Osteoblast (primary cell): ENCODE measurements at regions not wholly inside any gene's neighbourhood (a gene's known extent, or its start where the extent isn't known, plus 50 kb on each side); places are given as distances from the start of the nearest gene placed in this dataset.

Source experiments
- DNase-seq: peaks from one replicate; pipeline ENCODE4 v3.0.0; 2011; ENCODE audit warnings: low spot score, mixed read lengths; ENCODE audit not compliant: insufficient read length; ENCODE audit errors: missing footprints
- H2AFZ ChIP-seq: 2 replicates; pipeline ENCODE4 v1.6.0; 2011; ENCODE audit warnings: mild to moderate bottlenecking, low read length
- H3K27ac ChIP-seq: 2 replicates; pipeline ENCODE4 v1.5.1; 2011; ENCODE audit warnings: mild to moderate bottlenecking, low read depth, low read length, moderate library complexity
- H3K27me3 ChIP-seq: 2 replicates; pipeline ENCODE4 v1.6.0; 2012; ENCODE audit warnings: mild to moderate bottlenecking, control low read depth, inconsistent platforms, low read length, moderate library complexity; ENCODE audit not compliant: insufficient read depth
- H3K36me3 ChIP-seq: 2 replicates; pipeline ENCODE4 v1.5.1; 2011; ENCODE audit warnings: mild to moderate bottlenecking, low read length, control low read depth, moderate library complexity; ENCODE audit not compliant: insufficient read depth
- H3K4me1 ChIP-seq: 2 replicates; pipeline ENCODE4 v1.5.1; 2011; ENCODE audit warnings: mild to moderate bottlenecking, low read length, control low read depth, moderate library complexity; ENCODE audit not compliant: insufficient read depth
- H3K4me2 ChIP-seq: 2 replicates; pipeline ENCODE4 v1.6.0; 2011; ENCODE audit warnings: mild to moderate bottlenecking, low read length; ENCODE audit not compliant: insufficient read depth
- H3K4me3 ChIP-seq: fragments of 200-600 bp; sonication (generic); 3 replicates; pipeline ENCODE4 v1.5.1; 2012; ENCODE audit warnings: mild to moderate bottlenecking, low read length, inconsistent platforms; ENCODE audit not compliant: insufficient read depth
- H3K79me2 ChIP-seq: 2 replicates; pipeline ENCODE4 v1.6.0; 2012; ENCODE audit warnings: mild to moderate bottlenecking, low read length, control low read depth, inconsistent platforms; ENCODE audit not compliant: insufficient read depth
- H3K9me3 ChIP-seq: 2 replicates; pipeline ENCODE4 v1.5.1; 2011; ENCODE audit warnings: low read depth, low read length, control low read depth
- H4K20me1 ChIP-seq: 2 replicates; pipeline ENCODE4 v1.6.0; 2012; ENCODE audit warnings: mild to moderate bottlenecking, low read length, control low read depth; ENCODE audit not compliant: insufficient read depth
- TF ChIP-seq, protein P1 (sequence below): IDR thresholded peaks from 2 replicates; pipeline ENCODE4 v1.5.1; 2011; ENCODE audit warnings: mild to moderate bottlenecking, low read depth, low read length, moderate library complexity; ENCODE audit errors: extremely low read depth

DNA sequence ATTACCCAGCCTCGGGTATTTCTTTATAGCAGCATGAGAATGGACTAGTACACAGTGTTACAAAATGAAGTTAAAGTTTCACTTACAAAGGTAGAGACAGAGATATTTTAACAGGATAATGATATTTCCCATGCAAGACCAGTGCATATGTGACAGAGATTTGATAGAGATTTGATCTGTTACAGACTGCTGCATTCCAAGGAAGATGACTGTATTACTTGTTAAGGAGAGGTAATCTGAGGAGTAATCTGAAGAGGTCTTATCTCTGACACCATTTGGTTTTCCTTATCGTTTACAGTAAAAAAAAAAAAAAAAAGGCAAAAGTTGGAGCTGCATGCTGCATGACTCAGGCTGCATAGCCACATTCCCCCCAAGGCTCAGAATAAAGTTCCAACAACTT lies 289.6 kb downstream of the POM121L12 start:
- no peaks in the 10 kb centered on the region for H3K79me2 ChIP-seq
- DNase-seq: no peak
- no peak overlapping the region for H3K4me3 ChIP-seq
- no peaks in the 10 kb centered on the region for H3K36me3 ChIP-seq
- TF ChIP-seq, protein P1, sequence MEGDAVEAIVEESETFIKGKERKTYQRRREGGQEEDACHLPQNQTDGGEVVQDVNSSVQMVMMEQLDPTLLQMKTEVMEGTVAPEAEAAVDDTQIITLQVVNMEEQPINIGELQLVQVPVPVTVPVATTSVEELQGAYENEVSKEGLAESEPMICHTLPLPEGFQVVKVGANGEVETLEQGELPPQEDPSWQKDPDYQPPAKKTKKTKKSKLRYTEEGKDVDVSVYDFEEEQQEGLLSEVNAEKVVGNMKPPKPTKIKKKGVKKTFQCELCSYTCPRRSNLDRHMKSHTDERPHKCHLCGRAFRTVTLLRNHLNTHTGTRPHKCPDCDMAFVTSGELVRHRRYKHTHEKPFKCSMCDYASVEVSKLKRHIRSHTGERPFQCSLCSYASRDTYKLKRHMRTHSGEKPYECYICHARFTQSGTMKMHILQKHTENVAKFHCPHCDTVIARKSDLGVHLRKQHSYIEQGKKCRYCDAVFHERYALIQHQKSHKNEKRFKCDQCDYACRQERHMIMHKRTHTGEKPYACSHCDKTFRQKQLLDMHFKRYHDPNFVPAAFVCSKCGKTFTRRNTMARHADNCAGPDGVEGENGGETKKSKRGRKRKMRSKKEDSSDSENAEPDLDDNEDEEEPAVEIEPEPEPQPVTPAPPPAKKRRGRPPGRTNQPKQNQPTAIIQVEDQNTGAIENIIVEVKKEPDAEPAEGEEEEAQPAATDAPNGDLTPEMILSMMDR: no peak
- H2AFZ ChIP-seq: no peak overlapping the region
- H3K27ac ChIP-seq: no peak overlapping the region
- no peaks in the 10 kb centered on the region for H3K4me1 ChIP-seq
- H4K20me1 ChIP-seq: no peaks in the 10 kb centered on the region
- no peaks in the 10 kb centered on the region for H3K9me3 ChIP-seq
- H3K27me3 ChIP-seq: no peaks in the 10 kb centered on the region
- no peak overlapping the region for H3K4me2 ChIP-seq

DNA sequence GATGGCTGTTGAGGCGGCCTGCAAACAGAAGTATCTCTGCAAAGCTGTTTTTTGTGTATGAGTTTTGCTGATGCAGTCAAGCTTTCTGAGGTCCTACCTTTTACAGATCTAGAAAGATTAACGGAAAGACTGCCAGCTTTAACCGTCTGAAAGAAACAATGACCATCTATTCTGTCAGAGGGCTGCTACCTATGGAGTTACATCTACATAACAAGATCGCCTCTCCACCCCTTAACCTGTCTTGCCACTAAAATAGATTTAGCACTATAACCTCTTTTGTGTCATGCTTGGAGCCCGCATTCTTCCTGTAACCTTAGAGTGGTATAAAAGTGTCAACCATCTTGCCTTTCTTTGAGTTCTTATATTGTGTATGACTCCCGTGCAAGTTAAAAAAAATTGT lies 291.2 kb downstream of the POM121L12 start:
- Histone ChIP-seq H3K4me1 (no peaks in the 10 kb centered on the region), H3K9me3 (no peaks in the 10 kb centered on the region), H3K27ac (no peak overlapping the region), H3K4me2 (no peak overlapping the region), H2AFZ (no peak overlapping the region), H3K79me2 (no peaks in the 10 kb centered on the region), H4K20me1 (no peaks in the 10 kb centered on the region), H3K27me3 (no peaks in the 10 kb centered on the region), H3K36me3 (no peaks in the 10 kb centered on the region), H3K4me3 (no peak overlapping the region)
- TF ChIP-seq, protein P1: no peak
- DNase-seq: no peak

DNA sequence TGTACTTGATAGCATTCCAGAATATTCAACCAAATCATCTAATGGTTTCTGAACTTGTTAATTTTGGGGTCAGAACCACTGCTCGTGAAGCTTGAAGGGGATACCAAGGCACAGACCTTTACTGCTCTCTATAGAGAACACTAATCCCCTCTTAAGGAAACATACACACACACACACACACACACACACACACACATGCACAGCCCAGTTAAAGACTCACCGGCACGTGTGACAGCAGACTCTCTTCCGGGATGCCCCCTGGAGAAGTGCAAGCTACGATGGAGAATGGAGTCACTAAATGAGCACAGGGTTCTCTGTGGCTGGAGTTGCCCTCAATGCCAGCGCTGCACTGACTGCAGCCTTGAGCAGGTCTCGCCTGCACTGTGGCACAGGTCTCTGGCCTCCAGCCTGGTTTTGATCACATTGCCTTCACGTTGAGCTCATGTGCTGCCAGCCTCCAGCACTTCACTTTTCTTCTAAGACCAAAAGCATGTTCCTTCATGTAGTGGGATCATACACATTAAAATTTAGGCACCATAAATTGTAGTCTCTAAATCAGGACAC lies 300.8 kb downstream of the POM121L12 start:
- Histone ChIP-seq H3K4me2 (no peak overlapping the region), H3K79me2 (no peaks in the 10 kb centered on the region), H2AFZ (no peak overlapping the region), H3K4me3 (no peak overlapping the region), H4K20me1 (no peaks in the 10 kb centered on the region), H3K27me3 (no peaks in the 10 kb centered on the region), H3K27ac (no peak overlapping the region), H3K36me3 (no peaks in the 10 kb centered on the region), H3K9me3 (peaks cover 3% of the 10 kb centered on the region), H3K4me1 (no peaks in the 10 kb centered on the region)
- TF ChIP-seq, protein P1: no peak
- DNase-seq: no peak

DNA sequence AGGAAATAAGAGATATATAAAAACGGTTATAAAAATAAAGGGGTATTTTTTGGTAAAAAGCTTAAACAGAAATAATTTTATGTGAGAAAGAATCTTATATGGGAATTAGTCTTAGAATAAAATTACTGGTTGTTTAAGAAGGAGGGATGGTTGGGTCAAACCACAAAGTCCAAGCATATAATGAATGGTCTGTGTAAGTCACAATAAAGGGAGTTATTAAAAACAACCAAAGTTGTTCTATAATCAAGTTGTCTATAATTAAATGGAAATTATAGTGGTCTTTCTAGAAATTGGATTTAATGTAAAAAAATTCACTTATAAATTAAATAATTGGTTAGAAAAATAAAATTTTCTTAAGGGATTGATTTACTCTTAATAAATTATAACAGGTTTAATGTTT lies 304.8 kb downstream of the POM121L12 start:
- Histone ChIP-seq H3K36me3 (no peaks in the 10 kb centered on the region), H3K79me2 (no peaks in the 10 kb centered on the region), H4K20me1 (no peaks in the 10 kb centered on the region), H3K4me2 (no peak overlapping the region), H3K4me3 (no peak overlapping the region), H2AFZ (no peak overlapping the region), H3K4me1 (no peaks in the 10 kb centered on the region), H3K27me3 (no peaks in the 10 kb centered on the region), H3K27ac (no peak overlapping the region), H3K9me3 (peaks cover 3% of the 10 kb centered on the region)
- TF ChIP-seq, protein P1: no peak
- no peak for DNase-seq
